Neural crest cell (in vitro differentiated cells): ENCODE measurements at regions not wholly inside any gene's neighbourhood (a gene's known extent, or its start where the extent isn't known, plus 50 kb on each side); places are given as distances from the start of the nearest gene placed in this dataset.
A peak's percentile ranks its signal among the peaks of the same experiment; 100 is the strongest.

Experiments
- DNase-seq: peaks from one replicate; pipeline ENCODE4 v3.0.0; 2021; ENCODE audit warnings: low read depth, mixed read lengths, low spot score
- H3K27ac Mint-ChIP-seq: one replicate; pipeline ENCODE4 v1.8.0; 2021; ENCODE audit warnings: mild to moderate bottlenecking, mixed read lengths; ENCODE audit not compliant: unreplicated experiment
- H3K27me3 Mint-ChIP-seq: 2 replicates; pipeline ENCODE4 v1.8.0; 2021; ENCODE audit warnings: low read depth, mild to moderate bottlenecking, mixed read lengths
- H3K36me3 Mint-ChIP-seq: 2 replicates; pipeline ENCODE4 v1.8.0; 2021; ENCODE audit warnings: low read depth, mild to moderate bottlenecking, mixed read lengths
- H3K4me1 Mint-ChIP-seq: 2 replicates; pipeline ENCODE4 v1.8.0; 2021; ENCODE audit warnings: mixed read lengths
- H3K4me3 Mint-ChIP-seq: one replicate; pipeline ENCODE4 v1.8.0; 2021; ENCODE audit warnings: mild to moderate bottlenecking, mixed read lengths
- H3K9me3 Mint-ChIP-seq: 2 replicates; pipeline ENCODE4 v1.8.0; 2021; ENCODE audit warnings: mixed read lengths
- CTCF ChIP-seq: fragments of 200-600 bp; sonication (generic); conservative IDR thresholded peaks from 2 replicates; pipeline ENCODE4 v1.5.0; 2021; ENCODE audit warnings: antibody characterized with exemption, mild to moderate bottlenecking

- TF ChIP-seq CTCF: no peak
- DNase-seq: no peak
- Mint-ChIP-seq H3K27me3 (no peaks in the 10 kb centered on the region), H3K9me3 (peaks cover 19% of the 10 kb centered on the region), H3K4me1 (no peaks in the 10 kb centered on the region), H3K27ac (no peak overlapping the region), H3K4me3 (no peak overlapping the region), H3K36me3 (peaks cover 17% of the 10 kb centered on the region)
Measured at GRCh38 chr6:30272032-30272431, 54.7 kb upstream of the TRIM39 start.

- no peaks in the 10 kb centered on the region for H3K27me3 Mint-ChIP-seq
- no peak for DNase-seq
- peaks cover 5% of the 10 kb centered on the region for H3K4me1 Mint-ChIP-seq
- H3K27ac Mint-ChIP-seq: no peak overlapping the region
- H3K9me3 Mint-ChIP-seq: peaks cover 8% of the 10 kb centered on the region
- TF ChIP-seq CTCF: no peak
- H3K4me3 Mint-ChIP-seq: no peak overlapping the region
- peaks cover 33% of the 10 kb centered on the region for H3K36me3 Mint-ChIP-seq
Measured at GRCh38 chr6:30267423-30267822, 54.2 kb upstream of the TRIM26 start.

- H3K4me3 Mint-ChIP-seq: no peak overlapping the region
- no peaks in the 10 kb centered on the region for H3K27me3 Mint-ChIP-seq
- no peak for TF ChIP-seq CTCF
- peaks cover 5% of the 10 kb centered on the region for H3K4me1 Mint-ChIP-seq
- no peak for DNase-seq
- H3K36me3 Mint-ChIP-seq: peaks cover 23% of the 10 kb centered on the region
- peaks cover 3% of the 10 kb centered on the region for H3K9me3 Mint-ChIP-seq
- no peak overlapping the region for H3K27ac Mint-ChIP-seq
Measured at GRCh38 chr6:30265594-30265993, 52.4 kb upstream of the TRIM26 start.

GRCh38 chr6:30265181-30265580 is 52.0 kb upstream of the TRIM26 start:
- Mint-ChIP-seq H3K27ac (no peak overlapping the region), H3K9me3 (peaks cover 3% of the 10 kb centered on the region), H3K27me3 (peaks cover 3% of the 10 kb centered on the region), H3K4me1 (peaks cover 5% of the 10 kb centered on the region), H3K4me3 (no peak overlapping the region), H3K36me3 (peaks cover 23% of the 10 kb centered on the region)
- DNase-seq: no peak
- no peak for TF ChIP-seq CTCF

- DNase-seq: no peak
- Mint-ChIP-seq H3K4me3 (peak overlapping the region; percentile 6), H3K27ac (no peak overlapping the region), H3K27me3 (peaks cover 3% of the 10 kb centered on the region), H3K9me3 (peaks cover 3% of the 10 kb centered on the region), H3K4me1 (peaks cover 5% of the 10 kb centered on the region), H3K36me3 (peaks cover 23% of the 10 kb centered on the region)
- TF ChIP-seq CTCF: no peak
Measured at GRCh38 chr6:30264743-30265142, 51.5 kb upstream of the TRIM26 start.

GRCh38 chr6:30263734-30264133 is 50.5 kb upstream of the TRIM26 start:
- Mint-ChIP-seq H3K27me3 (peaks cover 7% of the 10 kb centered on the region), H3K27ac (no peak overlapping the region), H3K9me3 (peaks cover 3% of the 10 kb centered on the region), H3K36me3 (peaks cover 20% of the 10 kb centered on the region), H3K4me3 (no peak overlapping the region), H3K4me1 (peaks cover 12% of the 10 kb centered on the region)
- no peak for DNase-seq
- no peak for TF ChIP-seq CTCF
